Raji (cell line): ENCODE measurements at regions not wholly inside any gene's neighbourhood (a gene's known extent, or its start where the extent isn't known, plus 50 kb on each side); places are given as distances from the start of the nearest gene placed in this dataset.

Experiments
- POLR2A ChIP-seq: IDR thresholded peaks from 2 replicates; pipeline ENCODE4 v1.6.1; 2011; ENCODE audit warnings: low read depth, low read length, control low read depth; ENCODE audit not compliant: insufficient read depth

GRCh38 chr10:91022924-91023699, 102.2 kb upstream of the ANKRD1 start:
- no peak for TF ChIP-seq POLR2A

DNA sequence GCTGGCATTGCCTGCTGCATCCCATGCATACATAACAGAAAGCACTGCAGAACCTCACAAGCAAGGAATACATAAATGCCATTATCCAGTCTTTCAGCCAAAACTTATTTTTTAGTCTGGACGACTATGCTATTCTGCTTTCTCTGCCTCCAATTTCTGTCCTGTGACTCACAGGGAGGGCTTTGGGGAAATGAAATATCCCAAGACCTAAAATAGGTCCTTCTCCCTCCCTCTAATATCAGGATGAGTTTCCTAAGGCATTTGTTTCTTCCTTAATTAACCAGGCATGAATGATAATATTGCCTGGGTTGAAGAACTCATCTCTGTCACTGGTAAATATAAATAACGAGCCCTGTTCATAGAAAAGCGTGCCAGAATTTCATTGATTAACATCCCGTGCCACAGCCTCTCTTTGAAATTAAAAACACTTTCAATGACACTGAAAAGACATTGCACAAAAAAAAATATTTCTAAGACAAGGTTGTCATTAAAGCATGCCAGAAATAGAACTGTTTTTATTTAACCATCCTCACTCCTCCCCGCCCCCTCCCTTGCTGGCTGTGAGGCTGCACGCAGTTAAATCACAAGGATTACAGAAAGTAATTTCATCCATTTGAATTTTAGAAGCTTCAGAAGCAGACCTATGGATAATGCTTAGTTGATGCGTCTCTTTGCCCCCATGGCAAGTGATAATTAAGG, 103.0 kb upstream of the ANKRD1 start:
- TF ChIP-seq POLR2A: no peak

GRCh38 chr10:91024541-91024940, 103.7 kb upstream of the ANKRD1 start:
- TF ChIP-seq POLR2A: no peak

DNA sequence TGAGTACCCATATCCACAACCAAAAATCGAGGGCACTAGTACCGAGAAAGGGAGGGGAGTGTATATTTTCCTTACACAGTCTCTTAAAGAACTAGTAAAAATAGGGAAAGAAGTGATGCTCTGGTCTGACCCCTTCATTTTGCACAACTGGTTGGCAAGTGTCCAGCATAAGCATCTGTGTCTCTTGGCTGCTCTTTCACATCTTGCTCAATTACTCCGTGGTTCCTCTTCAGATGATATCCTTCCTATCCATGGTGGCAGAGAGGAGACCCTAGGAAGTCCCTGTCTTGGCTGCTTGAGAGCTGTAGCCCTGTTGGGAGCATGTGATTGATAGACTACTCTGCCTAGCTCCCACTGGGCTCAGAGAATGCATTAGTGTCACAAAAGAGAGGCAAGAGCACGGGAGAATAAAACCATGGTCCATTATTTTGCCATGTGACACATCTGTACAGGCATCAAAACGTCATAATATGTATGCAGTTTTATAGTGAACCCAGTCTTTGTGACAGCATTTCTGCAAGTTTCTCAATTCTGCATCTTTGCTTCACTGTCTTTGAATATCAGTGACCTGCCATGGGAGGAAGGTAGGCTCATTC, 111.8 kb upstream of the ANKRD1 start:
- no peak for TF ChIP-seq POLR2A

- no peak for TF ChIP-seq POLR2A
These were observed 112.5 kb upstream of the ANKRD1 start for GRCh38 chr10:91033324-91033950.

GRCh38 chr10:91034042-91034441, 113.2 kb upstream of the ANKRD1 start:
- no peak for TF ChIP-seq POLR2A

DNA sequence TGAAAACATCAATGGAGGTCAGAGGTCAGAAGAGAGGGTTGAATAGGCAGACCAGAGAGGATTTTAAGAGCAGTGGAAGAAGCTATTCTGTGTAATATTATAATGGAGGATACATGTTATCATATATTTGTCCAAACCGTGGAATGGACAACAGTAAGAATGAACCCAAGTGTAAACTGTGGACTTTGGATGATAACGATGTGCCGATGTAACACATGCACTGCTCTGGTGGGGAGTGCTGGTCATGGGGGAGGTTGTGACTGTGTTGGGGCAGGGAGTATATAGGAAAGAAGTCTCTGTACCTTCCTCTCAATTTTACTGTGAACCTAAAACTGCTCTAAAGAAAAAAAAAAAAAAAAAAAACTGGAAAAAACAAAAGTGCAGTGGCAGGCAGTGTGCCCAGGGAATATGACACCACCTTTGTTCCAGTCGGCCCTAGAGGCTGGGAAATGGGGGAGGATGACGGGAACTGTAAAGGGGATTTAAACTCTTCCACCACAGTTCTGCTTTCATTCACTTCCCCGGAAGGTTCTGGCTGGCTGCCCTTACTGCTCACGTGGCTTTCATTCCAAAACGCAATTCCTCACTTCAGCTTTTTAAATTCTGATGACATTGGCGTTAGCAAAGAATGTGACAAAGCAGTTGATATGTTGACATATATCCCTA, 113.7 kb upstream of the ANKRD1 start:
- TF ChIP-seq POLR2A: no peak

GRCh38 chr10:91035650-91036292, 114.9 kb upstream of the ANKRD1 start:
- no peak for TF ChIP-seq POLR2A

DNA sequence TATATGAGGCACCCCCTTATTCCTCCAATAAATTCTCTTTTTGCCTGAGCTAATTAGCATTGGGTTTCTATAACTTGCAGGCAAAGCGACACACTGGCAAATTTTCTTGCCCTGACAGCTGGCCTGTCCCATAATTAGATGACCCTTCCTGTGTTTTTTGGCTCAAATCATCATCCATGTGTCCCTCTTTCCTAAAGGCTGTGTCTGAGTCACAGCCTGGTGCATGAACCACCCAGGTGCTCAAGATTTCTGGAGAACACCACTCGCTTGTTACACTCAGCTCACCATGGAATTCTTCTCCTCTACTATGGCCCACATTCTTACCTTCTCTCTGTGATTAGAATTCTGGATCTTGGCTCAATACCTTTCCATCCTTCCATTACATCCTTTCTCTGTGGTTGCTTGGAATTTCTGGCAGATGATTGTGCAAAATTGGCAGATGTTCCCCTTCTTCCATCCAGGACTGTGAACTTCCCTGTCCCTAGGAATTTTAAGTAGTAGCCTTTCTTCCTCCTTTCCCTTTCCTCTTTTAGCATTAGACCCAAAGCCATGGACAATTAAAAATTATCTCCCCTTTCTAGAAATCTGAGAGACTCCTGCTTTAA, 116.0 kb upstream of the ANKRD1 start:
- no peak for TF ChIP-seq POLR2A

GRCh38 chr10:91038971-91039370, 118.1 kb upstream of the ANKRD1 start:
- TF ChIP-seq POLR2A: no peak

- TF ChIP-seq POLR2A: no peak
These were observed 119.5 kb upstream of the ANKRD1 start for GRCh38 chr10:91040343-91040742.

GRCh38 chr10:91042069-91042468, 121.2 kb upstream of the ANKRD1 start:
- no peak for TF ChIP-seq POLR2A

DNA sequence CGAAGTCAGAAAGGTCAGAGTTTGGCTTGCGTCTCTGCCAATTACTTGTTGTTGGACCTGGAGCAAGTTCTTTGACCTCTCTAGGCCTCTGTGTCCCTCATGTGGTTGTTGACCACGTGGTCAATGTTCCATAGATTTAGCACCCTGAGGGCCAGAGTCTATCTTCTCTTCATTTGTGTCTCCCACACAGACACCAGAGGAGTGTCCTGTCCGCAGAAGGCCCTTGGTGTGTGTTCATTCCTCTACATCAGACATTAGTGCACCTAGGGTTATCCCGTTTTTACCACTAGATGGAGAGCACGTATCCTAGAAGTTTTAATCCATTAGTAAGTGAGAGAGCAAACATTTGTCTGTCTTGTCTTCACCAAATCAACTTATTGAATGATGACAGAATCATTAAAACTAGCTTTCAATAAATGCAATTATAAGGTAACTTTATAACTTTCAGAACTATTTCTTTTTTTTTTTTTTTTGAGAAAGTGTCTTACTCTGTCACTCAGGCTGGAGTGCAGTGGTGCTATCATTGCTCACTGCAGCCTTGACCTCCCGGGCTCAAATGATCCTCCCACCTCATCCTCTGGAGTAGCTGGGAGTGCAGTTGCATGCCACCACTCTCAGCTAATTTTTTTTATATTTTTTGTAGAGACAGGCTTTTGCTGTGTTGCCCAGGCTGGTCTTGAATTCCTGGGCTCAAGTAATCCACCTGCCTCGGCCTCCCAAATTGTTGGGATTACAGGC, 122.5 kb upstream of the ANKRD1 start:
- TF ChIP-seq POLR2A: no peak

- TF ChIP-seq POLR2A: no peak
These were observed 126.0 kb upstream of the ANKRD1 start for GRCh38 chr10:91046869-91047268.
